SK-N-SH treated with all-trans-retinoic acid at 6 μM for 48 hours (cell line): ENCODE measurements at regions not wholly inside any gene's neighbourhood (a gene's known extent, or its start where the extent isn't known, plus 50 kb on each side); places are given as distances from the start of the nearest gene placed in this dataset.
"Not testable (repeated sequence)": the region's sequence is repeated elsewhere in the genome, so short reads cannot be mapped to it uniquely, and the experiment has no call there.

ENCODE experiments used
- BACH2 ChIP-seq: fragments of 250-450 bp; sonication (Bioruptor Pico); IDR thresholded peaks from 2 replicates; pipeline ENCODE4 v1.9.0; 2021; ENCODE audit warnings: mild to moderate bottlenecking, borderline replicate concordance
- CSRNP3 ChIP-seq: fragments of 250-450 bp; sonication (Bioruptor Pico); IDR thresholded peaks from 2 replicates; pipeline ENCODE4 v1.5.1; 2021; ENCODE audit warnings: mild to moderate bottlenecking, moderate library complexity
- ESRRG ChIP-seq: fragments of 250-450 bp; sonication (Bioruptor Pico); IDR thresholded peaks from 2 replicates; pipeline ENCODE4 v1.6.1; 2021; ENCODE audit warnings: mild to moderate bottlenecking
- GLIS3 ChIP-seq: fragments of 250-450 bp; sonication (Bioruptor Pico); IDR thresholded peaks from 2 replicates; pipeline ENCODE4 v1.5.0; 2020; ENCODE audit warnings: mild to moderate bottlenecking, moderate library complexity
- PATZ1 ChIP-seq: fragments of 250-450 bp; sonication (Bioruptor Pico); IDR thresholded peaks from 2 replicates; pipeline ENCODE4 v1.8.0; 2020; ENCODE audit warnings: mild to moderate bottlenecking, moderate library complexity, borderline replicate concordance
- POU6F1 ChIP-seq: fragments of 250-450 bp; sonication (Bioruptor Pico); IDR thresholded peaks from 2 replicates; pipeline ENCODE4 v1.8.0; 2021; ENCODE audit warnings: low read depth, mild to moderate bottlenecking, moderate library complexity, borderline replicate concordance
- PPARA ChIP-seq: fragments of 250-450 bp; sonication (Bioruptor Pico); IDR thresholded peaks from 2 replicates; pipeline ENCODE4 v1.5.0; 2020; ENCODE audit warnings: mild to moderate bottlenecking, borderline replicate concordance
- TCF4 ChIP-seq: fragments of 250-450 bp; sonication (Bioruptor Pico); IDR thresholded peaks from 2 replicates; pipeline ENCODE4 v1.8.0; 2021; ENCODE audit warnings: mild to moderate bottlenecking, moderate library complexity, borderline replicate concordance
- TOX ChIP-seq: fragments of 250-450 bp; sonication (Bioruptor Pico); IDR thresholded peaks from 2 replicates; pipeline ENCODE4 v1.8.0; 2021; ENCODE audit warnings: mild to moderate bottlenecking, moderate library complexity, borderline replicate concordance
- ZC3H10 ChIP-seq: fragments of 250-450 bp; sonication (Bioruptor Pico); IDR thresholded peaks from 2 replicates; pipeline ENCODE4 v1.5.1; 2021; ENCODE audit warnings: mild to moderate bottlenecking, moderate library complexity
- ZFP3 ChIP-seq: fragments of 250-450 bp; sonication (Bioruptor Pico); IDR thresholded peaks from 2 replicates; pipeline ENCODE4 v1.5.0; 2020; ENCODE audit warnings: mild to moderate bottlenecking, moderate library complexity
- ZFP30 ChIP-seq: fragments of 450-650 bp; formaldehyde crosslinking; IDR thresholded peaks from 2 replicates; pipeline ENCODE4 v1.5.0; 2022; ENCODE audit warnings: mild to moderate bottlenecking, moderate library complexity
- ZNF70 ChIP-seq: fragments of 450-650 bp; formaldehyde crosslinking; IDR thresholded peaks from 2 replicates; pipeline ENCODE4 v1.5.0; 2020; ENCODE audit warnings: mild to moderate bottlenecking, moderate library complexity

- TF ChIP-seq CSRNP3 (CRISPR knock-in tag); BACH2 (CRISPR knock-in tag); PATZ1 (CRISPR knock-in tag); ZFP3 (CRISPR knock-in tag); ZC3H10 (CRISPR knock-in tag); ZFP30 (CRISPR knock-in tag); TCF4 (CRISPR knock-in tag); GLIS3 (CRISPR knock-in tag); TOX (CRISPR knock-in tag); PPARA; POU6F1; ZNF70 (CRISPR knock-in tag); ESRRG: not testable (repeated sequence)
Observed at GRCh38 chr15:85260526-85260925, 119.9 kb upstream of the AKAP13 start.
